Hepatocyte (in vitro differentiated cells): ENCODE measurements at regions not wholly inside any gene's neighbourhood (a gene's known extent, or its start where the extent isn't known, plus 50 kb on each side); places are given as distances from the start of the nearest gene placed in this dataset.

ENCODE experiments used
- EZH2 ChIP-seq: fragments of 200-600 bp; sonication (generic); IDR thresholded peaks from 2 replicates; pipeline ENCODE4 v1.6.1; 2016; ENCODE audit warnings: antibody characterized with exemption, mild to moderate bottlenecking, borderline replicate concordance
- EZH2phosphoT487 ChIP-seq: fragments of 200-600 bp; sonication (generic); IDR thresholded peaks from one replicate; pipeline ENCODE4 v1.6.1; 2018; ENCODE audit warnings: antibody characterized with exemption, mild to moderate bottlenecking, low read depth, moderate library complexity; ENCODE audit not compliant: unreplicated experiment, severe bottlenecking
- TF ChIP-seq, protein P1 (sequence below): fragments of 200-600 bp; sonication (generic); IDR thresholded peaks from 2 replicates; pipeline ENCODE4 v1.5.1; 2016; ENCODE audit warnings: antibody characterized with exemption, mild to moderate bottlenecking; ENCODE audit not compliant: poor library complexity

DNA sequence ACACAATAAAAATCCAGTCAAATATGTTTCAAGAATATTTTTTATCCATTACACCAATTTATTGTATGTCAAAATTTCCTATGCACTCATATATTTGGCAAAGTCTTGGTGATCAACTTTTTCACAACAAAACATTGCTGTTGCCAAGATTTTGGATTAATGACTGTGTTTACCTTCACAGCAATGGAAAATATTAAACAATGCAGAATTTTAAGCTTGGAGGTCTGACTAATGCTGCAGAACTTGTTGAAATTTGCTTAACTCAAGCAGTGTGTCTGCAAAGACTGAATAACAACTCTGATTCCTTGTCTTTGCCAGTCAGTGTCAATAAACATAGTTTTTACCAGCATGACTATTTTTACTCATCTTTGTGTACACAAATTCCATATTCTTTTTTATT is 336.4 kb downstream of the CCER1 start:
- TF ChIP-seq, protein P1, sequence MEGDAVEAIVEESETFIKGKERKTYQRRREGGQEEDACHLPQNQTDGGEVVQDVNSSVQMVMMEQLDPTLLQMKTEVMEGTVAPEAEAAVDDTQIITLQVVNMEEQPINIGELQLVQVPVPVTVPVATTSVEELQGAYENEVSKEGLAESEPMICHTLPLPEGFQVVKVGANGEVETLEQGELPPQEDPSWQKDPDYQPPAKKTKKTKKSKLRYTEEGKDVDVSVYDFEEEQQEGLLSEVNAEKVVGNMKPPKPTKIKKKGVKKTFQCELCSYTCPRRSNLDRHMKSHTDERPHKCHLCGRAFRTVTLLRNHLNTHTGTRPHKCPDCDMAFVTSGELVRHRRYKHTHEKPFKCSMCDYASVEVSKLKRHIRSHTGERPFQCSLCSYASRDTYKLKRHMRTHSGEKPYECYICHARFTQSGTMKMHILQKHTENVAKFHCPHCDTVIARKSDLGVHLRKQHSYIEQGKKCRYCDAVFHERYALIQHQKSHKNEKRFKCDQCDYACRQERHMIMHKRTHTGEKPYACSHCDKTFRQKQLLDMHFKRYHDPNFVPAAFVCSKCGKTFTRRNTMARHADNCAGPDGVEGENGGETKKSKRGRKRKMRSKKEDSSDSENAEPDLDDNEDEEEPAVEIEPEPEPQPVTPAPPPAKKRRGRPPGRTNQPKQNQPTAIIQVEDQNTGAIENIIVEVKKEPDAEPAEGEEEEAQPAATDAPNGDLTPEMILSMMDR: no peak
- no peak for TF ChIP-seq EZH2
- no peak for TF ChIP-seq EZH2phosphoT487
